Dendritic cell treated with granulocyte-macrophage colony-stimulating factor and Interleukin-4, amounts not matched to agents 40 ng/mL and 50 ng/mL, for 4 days (primary cell): ENCODE measurements at regions not wholly inside any gene's neighbourhood (a gene's known extent, or its start where the extent isn't known, plus 50 kb on each side); places are given as distances from the start of the nearest gene placed in this dataset.

Experiments used
- H3K27ac Mint-ChIP-seq: one replicate; pipeline ENCODE4 v1.8.0; 2022; ENCODE audit warnings: mild to moderate bottlenecking, mixed read lengths
- H3K27me3 Mint-ChIP-seq: one replicate; pipeline ENCODE4 v1.8.0; 2022; ENCODE audit warnings: mild to moderate bottlenecking, mixed read lengths
- H3K36me3 Mint-ChIP-seq: one replicate; pipeline ENCODE4 v1.8.0; 2022; ENCODE audit warnings: low read depth, mixed read lengths
- H3K4me1 Mint-ChIP-seq: one replicate; pipeline ENCODE4 v1.8.0; 2022; ENCODE audit warnings: low read depth, mixed read lengths
- H3K4me3 Mint-ChIP-seq: one replicate; pipeline ENCODE4 v1.8.0; 2022; ENCODE audit warnings: mild to moderate bottlenecking, moderate library complexity, mixed read lengths
- H3K9me3 Mint-ChIP-seq: one replicate; pipeline ENCODE4 v1.8.0; 2022; ENCODE audit warnings: mixed read lengths
- intact Hi-C: fragments of 100-400 bp; cut with micrococcal nuclease; formaldehyde crosslinking; loops from one replicate; pipeline ENCODE4 v1.15.0; 2022

GRCh38 chr1:56396581-56396980, 182.8 kb downstream of the PLPP3 start:
- no peak overlapping the region for H3K4me3 Mint-ChIP-seq
- peaks cover 9% of the 10 kb centered on the region for H3K9me3 Mint-ChIP-seq
- no peak overlapping the region for H3K27ac Mint-ChIP-seq
- H3K36me3 Mint-ChIP-seq, result no peaks in the 10 kb centered on the region
- H3K4me1 Mint-ChIP-seq, result no peaks in the 10 kb centered on the region
- intact Hi-C loops, result no loop called here
- peaks cover 37% of the 10 kb centered on the region for H3K27me3 Mint-ChIP-seq

- H3K27me3 Mint-ChIP-seq, result peaks cover 44% of the 10 kb centered on the region
- no peak overlapping the region for H3K27ac Mint-ChIP-seq
- peaks cover 6% of the 10 kb centered on the region for H3K9me3 Mint-ChIP-seq
- no peak overlapping the region for H3K4me3 Mint-ChIP-seq
- H3K36me3 Mint-ChIP-seq, result no peaks in the 10 kb centered on the region
- no peaks in the 10 kb centered on the region for H3K4me1 Mint-ChIP-seq
- intact Hi-C loops, result no loop called here
These were observed 183.6 kb downstream of the PLPP3 start for GRCh38 chr1:56395776-56396175.

GRCh38 chr1:56394298-56394697, 185.1 kb downstream of the PLPP3 start:
- Mint-ChIP-seq H3K27me3 (peaks cover 42% of the 10 kb centered on the region), H3K4me3 (no peak overlapping the region), H3K27ac (no peak overlapping the region), H3K4me1 (no peaks in the 10 kb centered on the region), H3K9me3 (no peaks in the 10 kb centered on the region), H3K36me3 (no peaks in the 10 kb centered on the region)
- intact Hi-C loops, result no loop called here

GRCh38 chr1:56390934-56391731, 188.2 kb downstream of the PLPP3 start:
- intact Hi-C loops, result no loop called here
- Mint-ChIP-seq H3K27me3 (peaks cover 26% of the 10 kb centered on the region), H3K36me3 (no peaks in the 10 kb centered on the region), H3K9me3 (no peaks in the 10 kb centered on the region), H3K4me3 (no peak overlapping the region), H3K4me1 (peaks cover 11% of the 10 kb centered on the region), H3K27ac (no peak overlapping the region)

- H3K4me3 Mint-ChIP-seq, result no peak overlapping the region
- H3K4me1 Mint-ChIP-seq, result peaks cover 11% of the 10 kb centered on the region
These were observed 189.0 kb downstream of the PLPP3 start for GRCh38 chr1:56390232-56390867.

GRCh38 chr1:56389813-56390212, 189.6 kb downstream of the PLPP3 start:
- no peak overlapping the region for H3K27ac Mint-ChIP-seq
- peaks cover 24% of the 10 kb centered on the region for H3K27me3 Mint-ChIP-seq
- H3K36me3 Mint-ChIP-seq, result no peaks in the 10 kb centered on the region
- intact Hi-C loops, result no loop called here
- H3K4me1 Mint-ChIP-seq, result peaks cover 11% of the 10 kb centered on the region
- H3K9me3 Mint-ChIP-seq, result no peaks in the 10 kb centered on the region
- no peak overlapping the region for H3K4me3 Mint-ChIP-seq

More at GRCh38 chr1:56390232-56390867, 189.0 kb downstream of the PLPP3 start:
- Mint-ChIP-seq H3K27me3 (peaks cover 24% of the 10 kb centered on the region), H3K9me3 (no peaks in the 10 kb centered on the region), H3K36me3 (no peaks in the 10 kb centered on the region), H3K27ac (no peak overlapping the region)
- intact Hi-C loops, result no loop called here

DNA sequence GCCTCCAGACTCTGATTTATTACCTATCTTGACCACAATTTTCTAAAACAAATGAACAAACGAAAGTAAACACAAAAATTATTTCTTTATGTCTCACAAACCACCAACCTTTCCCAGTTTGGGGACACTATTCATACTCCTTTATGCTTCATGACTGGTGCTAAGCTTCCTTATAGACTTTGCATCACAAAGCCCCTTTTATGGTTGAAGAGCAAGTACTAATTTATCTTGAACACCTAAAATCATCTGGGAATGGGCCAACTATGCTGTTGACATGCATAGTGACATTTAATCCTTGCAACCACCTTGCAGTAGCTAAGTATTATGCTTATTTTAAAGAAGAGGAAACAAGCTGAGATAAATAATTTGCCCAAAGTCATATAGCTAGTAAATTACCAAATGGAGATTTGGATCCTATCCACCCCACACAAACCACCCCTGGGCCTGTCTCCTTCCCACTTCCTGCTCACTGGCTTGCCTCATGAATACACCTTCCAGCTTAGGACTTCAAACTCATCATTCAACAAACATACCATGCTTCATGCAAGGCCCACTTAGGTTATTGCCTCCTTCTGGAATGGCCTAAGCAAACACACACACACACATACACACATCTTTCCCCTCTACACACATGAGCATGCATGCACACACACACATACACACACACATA, 192.2 kb downstream of the PLPP3 start:
- no peak overlapping the region for H3K4me3 Mint-ChIP-seq
- intact Hi-C loops, result no loop called here
- H3K27me3 Mint-ChIP-seq, result peaks cover 11% of the 10 kb centered on the region
- no peaks in the 10 kb centered on the region for H3K9me3 Mint-ChIP-seq
- H3K36me3 Mint-ChIP-seq, result no peaks in the 10 kb centered on the region
- peaks cover 11% of the 10 kb centered on the region for H3K4me1 Mint-ChIP-seq
- no peak overlapping the region for H3K27ac Mint-ChIP-seq

GRCh38 chr1:56385314-56385713, 194.0 kb downstream of the PLPP3 start:
- intact Hi-C loops, result no loop called here
- Mint-ChIP-seq H3K27ac (no peak overlapping the region), H3K9me3 (no peaks in the 10 kb centered on the region), H3K36me3 (no peaks in the 10 kb centered on the region), H3K27me3 (no peaks in the 10 kb centered on the region), H3K4me3 (no peak overlapping the region), H3K4me1 (peaks cover 11% of the 10 kb centered on the region)

DNA sequence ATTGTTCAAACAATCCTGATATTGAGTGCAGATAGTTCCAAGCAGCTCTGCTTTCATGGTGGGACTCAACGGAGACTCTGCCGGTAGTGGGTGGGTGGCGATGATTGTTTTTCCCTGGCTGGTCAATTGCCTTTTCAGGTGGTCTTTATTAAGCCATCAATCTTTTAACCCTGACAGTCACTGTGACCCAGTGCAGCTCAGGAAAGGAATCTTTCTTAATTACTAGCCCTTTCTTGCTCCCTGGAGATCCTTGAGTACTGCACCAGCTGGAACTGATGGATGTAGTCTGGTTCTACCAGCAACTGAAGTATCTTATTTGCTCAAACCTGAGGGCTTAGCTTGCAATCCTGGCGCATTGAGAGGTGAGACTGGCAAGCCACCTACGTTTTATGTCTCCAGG, 196.4 kb downstream of the PLPP3 start:
- intact Hi-C loops, result no loop called here
- Mint-ChIP-seq H3K36me3 (no peaks in the 10 kb centered on the region), H3K9me3 (no peaks in the 10 kb centered on the region), H3K4me1 (peaks cover 11% of the 10 kb centered on the region), H3K27ac (no peak overlapping the region), H3K4me3 (no peak overlapping the region), H3K27me3 (no peaks in the 10 kb centered on the region)

- intact Hi-C loops, result no loop called here
- peaks cover 10% of the 10 kb centered on the region for H3K27me3 Mint-ChIP-seq
These were observed 198.8 kb downstream of the PLPP3 start for GRCh38 chr1:56380531-56380930.

GRCh38 chr1:56378341-56379070, 200.9 kb downstream of the PLPP3 start:
- Mint-ChIP-seq H3K27ac (no peak overlapping the region), H3K4me3 (no peak overlapping the region), H3K36me3 (no peaks in the 10 kb centered on the region), H3K9me3 (no peaks in the 10 kb centered on the region), H3K27me3 (peaks cover 26% of the 10 kb centered on the region), H3K4me1 (peaks cover 9% of the 10 kb centered on the region)
- intact Hi-C loops, result no loop called here

More at GRCh38 chr1:56380531-56380930, 198.8 kb downstream of the PLPP3 start:
- H3K4me3 Mint-ChIP-seq, result no peak overlapping the region
- H3K4me1 Mint-ChIP-seq, result peaks cover 9% of the 10 kb centered on the region
- H3K27ac Mint-ChIP-seq, result no peak overlapping the region
- H3K9me3 Mint-ChIP-seq, result no peaks in the 10 kb centered on the region
- no peaks in the 10 kb centered on the region for H3K36me3 Mint-ChIP-seq

DNA sequence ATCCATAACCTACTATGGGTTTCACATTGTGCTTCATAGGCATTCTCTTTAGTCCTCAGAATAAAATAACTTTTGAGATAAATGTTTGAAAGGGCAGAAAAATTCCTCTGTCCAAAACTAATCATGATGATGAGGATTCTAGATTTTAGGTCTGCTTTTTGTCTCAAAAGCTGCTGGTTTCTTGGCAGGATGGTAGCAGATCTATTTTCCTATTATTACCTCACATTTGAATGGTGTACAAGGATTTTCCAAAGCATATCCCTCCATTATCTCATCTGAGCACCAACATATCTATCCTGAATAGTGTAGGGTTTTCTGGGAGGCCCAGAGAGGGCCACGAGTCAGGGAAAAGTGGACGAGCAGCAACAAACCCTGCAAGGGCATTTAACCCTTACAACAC, 201.9 kb downstream of the PLPP3 start:
- Mint-ChIP-seq H3K9me3 (no peaks in the 10 kb centered on the region), H3K27me3 (peaks cover 29% of the 10 kb centered on the region), H3K27ac (no peak overlapping the region), H3K4me3 (no peak overlapping the region), H3K4me1 (peaks cover 9% of the 10 kb centered on the region), H3K36me3 (no peaks in the 10 kb centered on the region)
- intact Hi-C loops, result no loop called here

GRCh38 chr1:56376188-56376984, 203.0 kb downstream of the PLPP3 start:
- intact Hi-C loops, result no loop called here
- peaks cover 9% of the 10 kb centered on the region for H3K4me1 Mint-ChIP-seq
- peak overlapping the region; percentile 9 for H3K27ac Mint-ChIP-seq

More at GRCh38 chr1:56376188-56376984, 203.0 kb downstream of the PLPP3 start:
- H3K27me3 Mint-ChIP-seq, result peaks cover 29% of the 10 kb centered on the region
- H3K36me3 Mint-ChIP-seq, result no peaks in the 10 kb centered on the region
- H3K4me3 Mint-ChIP-seq, result no peak overlapping the region
- no peaks in the 10 kb centered on the region for H3K9me3 Mint-ChIP-seq
